ENCODE measurements at regions not wholly inside any gene's neighbourhood (a gene's known extent, or its start where the extent isn't known, plus 50 kb on each side); places are given as distances from the start of the nearest gene placed in this dataset.
"Not testable (repeated sequence)": the region's sequence is repeated elsewhere in the genome, so short reads cannot be mapped to it uniquely, and the experiment has no call there.

DNA sequence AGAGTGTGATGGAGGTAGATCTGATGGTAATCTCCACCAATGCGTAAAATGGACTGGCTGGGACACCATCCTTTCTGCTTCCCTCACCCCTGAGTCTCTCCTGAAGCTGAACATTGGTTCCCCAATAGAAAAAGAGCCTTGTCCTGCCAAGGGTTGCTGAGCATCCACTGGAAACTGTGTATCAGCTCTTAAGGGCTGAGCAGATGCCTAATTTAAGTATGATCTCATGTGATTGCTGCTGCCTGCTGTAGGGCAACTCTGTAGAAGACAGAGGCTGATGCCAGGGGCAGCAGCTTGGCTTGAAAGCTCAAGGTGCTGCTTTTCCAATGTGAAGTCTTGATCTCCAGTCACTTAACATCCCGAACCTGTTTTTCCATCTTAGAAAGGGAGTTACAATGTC lies 310.3 kb upstream of the CCL2 start:
- DNase-seq (ENCODE audit: low spot score): no peak

DNA sequence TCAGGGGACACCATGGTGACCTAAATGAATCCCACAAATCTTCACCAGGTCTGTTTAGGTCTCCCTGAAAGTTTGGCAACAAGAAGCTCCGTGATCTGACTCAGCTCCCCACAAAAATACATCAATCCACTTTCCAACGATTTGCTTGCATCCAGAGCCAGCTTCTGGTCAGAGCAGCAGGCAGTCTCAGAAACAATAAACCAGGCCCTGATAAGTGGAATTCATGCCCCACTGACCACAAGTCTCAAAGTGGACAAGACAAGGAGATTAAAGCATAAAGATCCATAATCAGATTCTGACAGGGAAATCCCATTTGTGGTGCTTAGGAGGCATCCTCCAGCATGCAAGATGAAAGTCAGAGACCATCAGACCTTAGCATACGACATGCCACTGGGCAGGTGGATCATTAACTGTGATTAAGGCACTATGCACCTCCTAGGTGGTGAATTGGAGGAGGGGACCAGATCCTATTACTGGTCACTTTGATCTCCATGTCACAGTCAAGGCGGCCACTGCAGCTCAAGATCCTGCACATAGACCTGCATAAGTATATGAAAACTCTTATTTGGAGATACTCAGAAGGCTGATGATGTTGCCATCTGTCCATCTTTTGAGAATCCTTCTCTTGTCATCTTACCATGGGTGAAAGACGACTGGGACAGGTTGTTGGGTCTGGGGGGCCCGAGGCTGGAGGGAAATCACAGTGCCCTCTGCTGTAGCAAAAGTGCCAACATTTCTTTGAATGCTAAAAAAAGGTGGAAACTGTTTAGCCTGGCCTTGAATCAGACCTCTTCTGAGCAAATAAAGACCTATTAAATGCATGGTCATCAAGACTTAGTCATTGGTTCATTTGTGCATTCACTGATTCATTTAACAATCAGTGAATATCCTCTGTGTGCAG lies 309.2 kb upstream of the CCL2 start:
- no peak for DNase-seq (ENCODE audit: low spot score)

DNA sequence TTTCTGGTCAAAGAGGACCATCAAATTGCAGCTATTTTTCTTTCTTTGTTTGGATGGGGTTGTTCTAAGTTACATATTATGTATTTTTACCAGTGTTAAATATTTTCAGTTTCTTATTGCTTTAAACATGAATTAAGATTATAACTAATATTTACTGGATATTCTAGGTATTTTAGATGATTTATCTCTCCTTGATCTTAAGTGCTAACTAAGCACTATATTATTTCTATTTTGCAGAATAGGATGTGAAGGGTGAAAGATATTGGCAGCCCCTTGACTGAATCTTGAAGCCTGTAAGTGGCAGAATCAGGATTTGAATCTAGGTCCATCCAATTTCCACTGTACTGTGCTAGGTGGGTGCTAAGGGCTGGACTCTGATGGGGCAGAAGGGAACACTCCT lies 307.3 kb upstream of the CCL2 start:
- no peak for DNase-seq (ENCODE audit: low spot score)

DNA sequence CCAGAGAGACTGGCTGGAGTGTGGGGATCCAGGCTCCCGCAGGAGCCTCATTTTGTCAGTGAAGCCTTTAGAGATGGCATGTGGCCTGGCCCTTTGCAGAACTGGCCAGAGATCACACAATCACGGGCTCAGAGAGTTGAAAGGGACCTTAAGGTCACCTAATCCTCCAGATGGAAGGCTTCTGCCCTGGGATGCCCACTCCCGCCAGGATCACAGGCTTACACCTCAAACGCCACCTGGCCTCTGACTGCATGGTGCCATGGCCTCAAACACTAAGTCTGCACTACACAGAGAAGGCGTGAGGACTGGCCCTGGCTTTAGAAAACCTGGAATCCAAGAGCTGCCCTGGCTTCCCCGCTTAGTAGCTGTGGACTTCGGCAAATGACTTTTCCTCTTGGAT lies 306.8 kb upstream of the CCL2 start:
- no peak for DNase-seq (ENCODE audit: low spot score)

DNA sequence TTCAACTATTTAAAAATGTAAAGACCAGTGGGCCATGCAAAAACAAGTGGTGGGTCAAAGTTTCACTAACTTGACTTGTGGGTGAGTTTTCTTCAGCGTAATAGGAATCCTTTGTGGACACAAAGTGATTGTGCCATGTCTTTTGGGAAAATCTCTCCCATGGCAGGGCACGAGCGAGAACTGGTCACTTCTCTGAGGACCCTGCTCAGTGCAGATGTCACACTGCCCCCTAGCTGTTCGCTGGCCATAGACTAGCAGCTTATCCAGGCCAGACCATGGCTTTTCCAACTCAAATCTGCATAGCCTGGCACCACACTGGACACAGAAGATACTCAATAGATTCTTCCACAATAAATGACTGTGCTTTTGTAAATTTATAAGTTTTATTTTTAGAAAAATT lies 306.0 kb upstream of the CCL2 start:
- DNase-seq (ENCODE audit: low spot score): peak; percentile 19

DNA sequence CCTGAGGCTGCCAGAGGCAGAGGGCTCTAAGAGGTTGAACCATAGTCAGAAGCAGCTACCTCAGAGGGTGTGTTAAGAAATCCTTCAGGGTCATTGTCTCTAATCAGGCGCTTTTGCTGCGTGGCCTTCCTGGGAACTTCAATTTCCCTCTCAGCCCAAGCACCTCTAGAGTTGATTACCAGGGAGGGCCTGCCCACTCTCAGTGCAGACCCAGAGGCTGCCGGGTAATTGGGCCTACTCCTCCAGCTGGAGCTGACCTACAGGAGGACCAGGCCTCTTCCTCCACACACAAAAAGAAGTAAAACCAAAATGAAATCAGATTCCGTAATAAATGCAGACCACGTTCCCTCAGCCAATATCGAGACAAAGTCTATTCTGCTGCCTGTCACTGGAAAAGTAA lies 305.0 kb upstream of the CCL2 start:
- DNase-seq (ENCODE audit: low spot score): no peak

DNA sequence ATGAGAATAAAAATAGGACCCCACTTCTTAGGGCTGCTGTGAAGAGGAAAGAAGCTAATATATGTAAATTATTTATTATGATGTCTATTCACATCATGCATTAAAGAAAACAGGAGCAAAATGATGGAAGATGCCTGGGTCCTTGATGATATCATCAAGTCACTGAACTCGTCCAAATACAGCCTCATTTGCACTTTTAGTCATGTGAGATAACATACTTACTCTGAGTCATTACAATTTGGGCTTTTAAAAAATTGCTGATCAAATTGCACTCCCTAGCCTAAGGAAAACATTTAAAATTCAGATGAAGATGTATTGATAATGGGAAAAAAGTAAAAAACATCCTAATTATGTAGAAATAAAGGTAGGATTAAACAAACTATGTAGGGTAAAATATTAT lies 302.7 kb upstream of the CCL2 start:
- no peak for DNase-seq (ENCODE audit: low spot score)

DNA sequence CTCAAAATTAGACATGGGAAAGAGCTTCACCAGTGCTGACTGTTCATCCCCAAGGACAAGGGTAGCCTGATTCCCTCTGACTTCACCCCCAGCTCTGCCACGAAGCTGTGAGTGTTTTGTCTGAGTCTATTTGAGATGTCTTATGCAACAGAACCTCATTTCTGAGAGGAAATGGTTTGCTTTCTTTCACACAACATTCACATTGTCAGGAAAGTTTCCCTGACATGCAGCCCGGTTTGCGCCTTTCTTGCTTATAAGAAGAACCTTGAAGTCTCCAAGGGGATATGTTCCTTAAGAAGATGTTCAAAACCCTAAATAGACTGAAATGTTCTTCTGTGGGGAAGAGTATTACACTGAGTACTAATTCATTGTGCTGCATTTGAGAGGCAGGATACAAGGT lies 300.5 kb upstream of the CCL2 start:
- no peak for DNase-seq (ENCODE audit: low spot score)

DNA sequence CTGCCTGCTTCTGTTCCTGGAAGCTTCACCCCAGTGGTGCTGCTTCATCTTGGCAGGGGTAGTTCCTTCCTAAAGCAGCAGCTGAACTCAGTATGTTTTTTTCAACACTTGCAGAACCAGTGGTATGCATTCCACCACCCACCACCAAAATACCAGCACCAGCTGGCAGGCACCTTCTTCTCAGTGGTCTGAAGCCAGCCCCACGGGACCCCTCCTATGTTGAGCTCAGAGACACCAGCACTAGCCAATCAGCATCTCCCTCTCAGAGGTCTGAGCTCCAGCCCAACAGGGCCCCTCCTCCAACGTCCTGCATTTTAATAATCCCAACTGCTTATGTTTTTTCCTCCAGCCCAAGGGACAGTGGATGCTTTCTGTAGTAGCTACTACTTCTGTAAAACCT lies 299.6 kb upstream of the CCL2 start:
- DNase-seq (ENCODE audit: low spot score): no peak

DNA sequence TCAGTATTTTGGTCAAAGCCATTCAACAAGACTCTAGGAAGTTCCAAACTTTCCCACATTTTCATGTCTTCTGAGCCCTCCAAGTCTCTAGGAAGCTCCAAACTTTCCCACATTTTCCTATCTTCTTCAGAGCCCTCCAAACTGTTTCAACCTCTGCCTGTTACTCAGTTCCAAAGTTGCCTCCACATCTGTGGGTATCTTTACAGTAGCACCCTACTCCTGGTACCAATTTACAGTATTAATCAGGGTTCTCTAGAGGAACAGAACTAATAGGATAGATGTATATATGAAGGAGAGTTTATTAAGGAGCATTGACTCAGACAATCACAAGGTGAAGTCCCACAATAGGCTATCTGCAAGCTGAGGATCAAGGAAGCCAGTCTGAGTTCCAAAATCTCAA lies 296.0 kb upstream of the CCL2 start:
- DNase-seq (ENCODE audit: low spot score): not testable (repeated sequence)

DNA sequence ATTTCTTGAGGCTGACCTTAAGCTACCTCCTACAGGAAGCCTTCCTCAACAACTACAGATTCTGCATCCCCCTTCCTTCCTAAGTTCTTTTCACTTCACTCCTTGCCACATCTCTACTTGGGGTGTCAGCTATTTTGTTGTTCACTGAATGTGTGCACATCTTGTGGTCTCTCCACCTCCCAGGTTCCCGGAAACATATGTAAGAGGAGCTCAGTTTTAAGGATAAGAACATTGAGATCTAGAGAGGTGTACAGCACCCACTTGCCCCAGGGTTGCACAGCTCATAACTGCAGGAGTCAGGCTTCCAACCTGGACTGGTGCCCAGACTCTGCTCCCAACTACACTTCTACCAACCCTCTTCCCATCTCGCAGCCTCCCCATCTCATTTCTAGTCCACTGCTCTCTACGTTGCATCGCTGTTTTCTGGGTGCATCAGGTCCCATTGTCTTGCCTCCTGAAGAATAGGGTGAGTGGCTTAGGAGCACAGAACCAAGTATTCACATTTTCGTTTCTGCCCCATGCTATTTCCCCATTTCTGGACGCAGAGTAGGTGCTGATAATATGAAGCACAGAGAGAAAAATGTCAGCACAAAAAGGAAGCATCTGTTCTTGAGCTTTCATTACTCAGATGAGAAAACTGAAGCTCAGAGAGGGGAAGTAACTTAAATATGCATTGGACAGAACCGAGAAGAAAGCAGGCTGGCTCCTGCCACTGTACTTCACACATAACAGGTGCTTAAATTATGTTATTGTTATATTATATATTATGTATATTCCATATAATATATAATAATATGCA lies 292.0 kb upstream of the CCL2 start:
- DNase-seq (ENCODE audit: low spot score): no peak

DNA sequence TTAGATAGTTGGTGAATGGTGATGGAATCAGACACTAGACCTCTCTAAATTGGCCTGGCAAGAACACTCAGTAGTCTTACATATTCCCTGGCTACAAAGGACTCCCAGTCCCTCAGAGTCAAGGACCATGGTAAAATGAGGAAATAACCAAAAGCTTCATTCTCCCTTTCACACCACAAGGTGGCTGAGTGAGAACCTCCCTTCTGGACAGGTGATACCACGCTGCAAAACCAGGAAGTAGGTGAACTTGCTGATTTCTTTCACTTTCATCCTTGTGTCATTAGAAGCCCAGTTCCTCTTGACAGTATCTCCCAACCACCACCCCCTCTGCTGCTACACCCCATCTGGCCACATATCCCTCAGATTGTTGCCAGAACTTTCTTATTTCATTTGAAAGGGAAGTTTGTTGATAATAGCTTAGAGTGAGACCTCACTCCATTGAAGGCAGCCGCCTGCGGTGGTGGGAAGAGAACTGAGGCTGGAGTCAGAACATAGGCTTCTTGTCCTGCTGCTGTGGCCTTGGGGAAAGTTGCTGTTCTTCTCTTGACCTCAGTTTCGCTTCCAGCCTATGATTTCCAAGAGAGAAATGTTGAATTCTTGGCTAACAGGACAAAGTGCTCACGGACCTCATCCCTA lies 290.6 kb upstream of the CCL2 start:
- peak; percentile 54 for DNase-seq (ENCODE audit: low spot score)

DNA sequence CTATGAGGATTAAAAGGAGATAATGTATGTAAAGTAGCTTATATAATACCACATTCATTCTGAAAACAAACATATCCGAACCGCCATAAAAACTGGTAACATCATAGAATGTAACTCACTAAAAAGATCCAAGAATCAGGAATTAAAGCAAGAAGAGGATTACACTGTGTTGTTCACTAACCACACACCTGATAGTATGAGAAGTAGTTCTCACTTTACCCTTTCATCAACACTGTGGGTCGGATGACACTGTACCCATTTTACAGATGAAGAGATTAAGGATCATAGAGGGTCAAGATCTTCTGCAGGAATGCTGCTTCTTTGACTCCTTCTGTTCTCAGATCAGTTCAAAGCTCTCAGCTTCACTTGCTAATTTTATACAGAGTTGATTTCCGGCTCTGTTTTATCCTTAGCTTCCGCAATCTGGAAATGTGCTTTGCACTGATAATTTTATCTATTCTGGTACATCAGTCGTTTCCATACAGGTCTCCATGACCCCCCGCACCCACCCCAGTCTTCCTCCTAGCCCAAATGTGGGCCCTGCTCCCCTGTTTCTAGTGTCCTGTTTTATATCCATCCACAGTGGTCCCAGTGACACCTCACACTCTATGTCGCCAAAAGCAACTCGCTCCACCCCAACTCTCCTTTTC lies 288.6 kb upstream of the CCL2 start:
- no peak for DNase-seq (ENCODE audit: low spot score)

DNA sequence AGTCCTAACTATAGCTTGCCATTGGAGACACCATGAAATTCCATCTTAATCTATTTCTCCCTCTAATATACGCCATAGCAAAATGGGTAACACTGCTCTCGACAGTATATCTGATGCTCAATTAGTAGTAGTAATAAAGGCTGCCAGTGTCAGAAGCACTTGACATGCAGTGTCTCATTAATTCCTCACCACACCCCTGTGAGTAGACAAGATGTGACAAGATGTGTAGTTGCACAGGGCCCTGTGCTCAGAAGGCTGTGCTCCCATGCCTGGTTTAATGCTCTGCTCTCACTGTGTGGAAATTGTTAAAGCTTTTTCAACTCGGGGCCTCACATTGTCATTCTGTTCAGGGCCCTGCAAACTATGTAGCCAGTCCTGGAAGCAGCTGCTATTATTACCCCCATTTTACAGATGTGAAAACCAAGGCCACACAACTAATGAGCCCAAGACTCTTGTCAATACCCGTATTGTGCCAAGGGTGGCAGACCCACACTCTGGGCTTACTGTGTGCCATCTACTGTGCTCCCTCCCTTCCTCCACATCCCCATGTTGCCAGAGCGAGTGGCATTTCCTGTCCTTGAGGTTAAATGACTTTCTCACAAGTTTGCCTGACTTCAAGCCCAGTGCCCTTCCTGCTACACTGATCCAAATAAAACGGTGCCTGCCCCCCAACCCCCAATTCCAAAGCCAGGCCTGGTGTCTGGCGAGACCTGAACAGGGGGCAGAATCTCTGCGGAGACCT lies 287.3 kb upstream of the CCL2 start:
- no peak for DNase-seq (ENCODE audit: low spot score)

DNA sequence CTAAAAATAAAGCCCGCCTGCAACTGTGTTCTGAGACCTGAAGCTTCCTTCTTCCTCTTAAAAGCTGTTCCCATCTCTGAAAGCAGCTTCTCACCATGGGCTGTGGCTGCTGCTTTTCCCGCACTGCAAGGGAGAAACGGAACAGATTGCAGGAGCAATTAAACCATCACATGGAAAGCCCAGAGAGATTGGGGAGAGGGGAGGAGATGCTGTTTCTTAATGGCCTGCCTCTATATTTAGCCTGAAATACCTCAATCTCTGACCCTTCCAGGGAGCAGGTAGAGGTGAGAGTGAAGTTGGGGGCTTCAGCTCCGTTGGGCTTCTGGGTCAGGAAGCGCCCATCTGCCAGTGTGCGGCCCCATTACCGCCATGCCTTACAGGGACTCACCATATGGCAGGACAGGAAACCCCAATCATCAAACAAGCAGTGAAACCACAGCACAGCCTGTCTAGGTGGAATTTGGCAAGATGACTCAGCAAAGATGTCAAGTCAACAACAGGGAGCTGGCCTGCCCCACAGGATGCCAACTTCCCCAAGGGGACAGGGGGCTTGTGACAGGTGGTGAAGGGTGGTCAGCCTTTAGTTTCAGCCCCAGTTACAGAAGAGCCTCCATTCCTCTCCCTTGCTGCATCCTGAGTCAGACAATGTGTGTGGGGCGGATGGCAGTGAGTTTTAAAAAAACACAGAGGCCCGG lies 286.6 kb upstream of the CCL2 start:
- DNase-seq (ENCODE audit: low spot score): peak; percentile 70

DNA sequence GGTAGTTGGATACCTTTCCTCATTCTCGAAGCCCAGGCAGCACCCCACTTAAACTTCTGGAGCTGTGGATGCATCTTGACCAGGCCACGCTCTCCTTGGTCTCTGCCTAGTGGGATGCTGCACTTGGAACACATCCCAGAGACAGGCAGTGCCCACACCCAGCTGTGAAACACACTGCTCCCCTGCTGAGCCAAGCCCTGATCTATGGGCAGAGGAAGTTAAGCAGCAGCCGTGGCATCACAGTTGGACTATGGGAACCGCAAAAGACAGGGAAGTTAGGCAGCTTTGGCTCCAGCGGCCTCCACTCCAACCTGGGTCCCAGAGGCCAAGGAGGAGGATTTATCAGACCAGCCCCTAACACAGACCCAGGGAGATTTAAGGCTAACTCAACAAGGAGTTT lies 284.8 kb upstream of the CCL2 start:
- DNase-seq (ENCODE audit: low spot score): no peak

DNA sequence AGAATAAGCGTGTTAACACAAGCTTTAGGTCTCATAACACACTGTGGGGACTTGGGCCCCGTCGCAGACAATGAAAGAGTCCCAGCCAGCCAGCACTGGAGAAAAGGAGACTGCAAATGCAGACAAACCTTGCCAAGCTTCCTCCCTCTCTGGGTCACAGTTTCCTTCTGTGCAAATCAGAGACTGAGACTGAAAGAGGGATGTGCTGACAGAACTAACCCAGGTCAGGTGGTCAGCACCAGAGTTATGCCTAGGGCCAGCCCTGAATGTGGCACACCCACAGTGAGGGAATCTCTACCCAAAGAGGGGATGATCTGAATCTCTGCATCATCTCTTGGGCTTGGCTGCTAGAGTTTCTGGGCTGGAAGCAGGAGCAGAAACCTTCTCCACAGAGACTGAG lies 282.3 kb upstream of the CCL2 start:
- DNase-seq (ENCODE audit: low spot score): no peak

DNA sequence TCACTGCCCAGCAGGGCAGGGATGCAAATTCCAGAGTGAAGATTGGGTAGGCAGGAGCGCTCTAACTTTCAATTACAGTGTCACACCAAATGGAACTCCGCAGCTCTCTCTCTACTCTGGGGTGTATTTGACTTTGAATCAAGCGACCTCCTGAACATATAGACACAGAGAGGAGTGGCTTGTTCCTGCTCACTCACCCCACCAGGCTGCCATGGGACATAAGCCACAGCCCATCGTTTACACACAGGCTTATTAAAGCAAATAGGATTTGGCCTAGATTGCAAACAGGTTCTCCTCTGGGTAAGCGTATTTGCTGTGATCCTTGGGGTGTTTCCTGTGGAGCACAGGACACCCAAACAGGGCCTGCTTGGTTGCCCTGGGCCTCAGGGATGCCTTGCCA lies 281.6 kb upstream of the CCL2 start:
- DNase-seq (ENCODE audit: low spot score): no peak

DNA sequence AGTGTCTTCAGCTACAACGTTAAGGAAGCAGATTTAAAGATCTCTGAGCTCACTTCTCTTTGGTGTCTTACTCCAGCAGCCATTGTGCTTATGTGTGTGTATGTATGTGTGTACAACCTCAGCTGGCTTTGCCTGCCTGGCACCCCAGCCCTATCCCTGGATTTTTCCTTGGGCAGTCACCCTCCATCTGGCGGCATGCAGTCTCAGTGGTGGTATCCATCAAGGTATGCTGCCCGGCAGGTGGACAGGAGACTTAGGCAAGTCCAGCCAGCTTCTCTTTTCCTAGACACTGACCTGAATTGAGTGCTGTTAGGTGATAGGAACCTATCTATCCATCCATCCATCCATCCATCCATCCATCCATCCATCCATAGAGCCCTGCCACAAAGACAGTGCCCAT lies 280.8 kb upstream of the CCL2 start:
- no peak for DNase-seq (ENCODE audit: low spot score)

DNA sequence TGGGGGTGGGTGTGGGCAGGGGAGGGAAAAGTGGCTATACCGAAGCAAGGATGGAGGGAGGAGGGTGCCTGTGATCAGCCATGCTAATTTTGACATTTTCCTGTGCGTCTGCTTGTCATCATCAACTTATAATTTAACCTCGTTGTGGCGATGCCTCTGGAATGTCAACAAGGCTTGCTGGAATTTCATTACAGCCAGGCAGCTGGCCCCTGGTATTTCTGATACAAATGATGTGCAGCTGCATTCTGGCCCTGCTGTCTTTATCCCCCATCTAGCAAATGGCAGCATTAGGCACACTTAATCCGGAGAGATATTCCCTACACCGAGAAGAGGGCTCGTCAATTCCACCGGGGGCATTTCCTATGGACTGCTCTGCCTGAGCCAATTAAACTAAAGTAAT lies 278.3 kb upstream of the CCL2 start:
- no peak for DNase-seq (ENCODE audit: low spot score)

All from SW480 (cell line).